Right lobe of liver (tissue), 6 donors: ENCODE measurements at regions not wholly inside any gene's neighbourhood (a gene's known extent, or its start where the extent isn't known, plus 50 kb on each side); places are given as distances from the start of the nearest gene placed in this dataset.

Experiments
- ATAC-seq, 4 donors: fragments of 200-7000 bp; cut with Tn5 transposase; one replicate each; pipeline ENCODE4 v1.9.1; 2020; ENCODE audit warnings: mild to moderate bottlenecking in 4 of 4, moderate library complexity in 4 of 4
- DNase-seq, 3 donors: peaks; one replicate each; pipeline ENCODE4 v3.0.0-alpha.2; 2020
- H3K27ac ChIP-seq, 3 donors: fragments of 200-600 bp; one replicate each; pipeline ENCODE4 v1.8.0; 2022
- H3K27me3 ChIP-seq, 2 donors: fragments of 200-600 bp; one replicate each; pipeline ENCODE4 v1.8.0; 2022
- H3K36me3 ChIP-seq, 4 donors: fragments of 200-600 bp; sonication (generic) in 1 of 4; one replicate each; pipeline versions ENCODE4 v1.5.1 to v1.8.0; 2017 to 2022; ENCODE audit warnings: control low read depth in 1 of 4
- H3K4me1 ChIP-seq, 4 donors: fragments of 200-600 bp; sonication (generic) in 1 of 4; one replicate each; pipeline versions ENCODE4 v1.5.1 to v1.8.0; 2017 to 2022; ENCODE audit warnings: control low read depth in 1 of 4
- H3K4me3 ChIP-seq, 3 donors: fragments of 200-600 bp; one replicate each; pipeline ENCODE4 v1.8.0; 2022
- H3K9me3 ChIP-seq, 4 donors: fragments of 200-600 bp; sonication (generic) in 1 of 4; one replicate each; pipeline versions ENCODE4 v1.5.1 to v1.8.0; 2017 to 2022; ENCODE audit warnings: control low read depth in 1 of 4
- CTCF ChIP-seq, 4 donors: fragments of 200-600 bp in 3 of 4; fragments of 450-650 bp in 1 of 4; IDR thresholded peaks; one replicate each; pipeline versions ENCODE4 v1.5.1 to v1.8.0; 2016 to 2022; ENCODE audit warnings: antibody characterized with exemption in 4 of 4, mild to moderate bottlenecking in 2 of 4
- POLR2A ChIP-seq: fragments of 450-650 bp; IDR thresholded peaks from one replicate; pipeline ENCODE4 v1.6.1; 2017; ENCODE audit warnings: antibody characterized with exemption, mild to moderate bottlenecking
- WGBS: methylation state at CpG from one replicate; pipeline ENCODE4 v1.1.6; 2018; ENCODE audit warnings: low coverage, low lambda C conversion rate; ENCODE audit not compliant: insufficient coverage; ENCODE audit errors: missing lambda C conversion rate; 5-methylcytosine and 5-hydroxymethylcytosine counted together
- intact Hi-C, 2 donors: fragments of 100-400 bp; cut with DNase I; formaldehyde crosslinking; loops; one replicate each; pipeline versions ENCODE4 v1.11.2 to v1.14.1; 2022
- donor health status: DM: no; HTN: yes; CAD: no.
- donor health status: DM: no; HTN: no; CAD: no.
- donor health status: DM: no; HTN: no; CAD: no.
- donor health status: DM: no; HTN: yes; CAD: no.
- donor health status: DM: no; HTN: yes; CAD: no.

GRCh38 chr20:60411813-60412212, 453.6 kb downstream of the CDH26 start:
- Histone ChIP-seq H3K9me3 (no peaks in the 10 kb centered on the region), H3K4me1 (no peaks in the 10 kb centered on the region), H3K36me3 (no peaks in the 10 kb centered on the region), H3K27me3 (no peaks in the 10 kb centered on the region), H3K4me3 (no peak overlapping the region), H3K27ac (no peak overlapping the region)
- DNase-seq (no peak), ATAC-seq (no peak)
- WGBS, result 70% methylated on average over 8 of the region's 8 CpGs
- intact Hi-C loops, result no loop called here
- TF ChIP-seq POLR2A, result no peak

GRCh38 chr20:60420676-60421229, 462.5 kb downstream of the CDH26 start:
- Histone ChIP-seq H3K4me3 (no peak overlapping the region), H3K27me3 (no peaks in the 10 kb centered on the region), H3K4me1 (no peaks in the 10 kb centered on the region), H3K9me3 (no peaks in the 10 kb centered on the region), H3K27ac (no peak overlapping the region), H3K36me3 (no peaks in the 10 kb centered on the region)
- WGBS, result 40% methylated on average over 2 of the region's 5 CpGs
- ATAC-seq (no peak), DNase-seq (no peak)
- no peak for TF ChIP-seq CTCF (IDR thresholded peaks at IDR 0.05)
- TF ChIP-seq POLR2A, result no peak
- intact Hi-C loops, result no loop called here

GRCh38 chr20:60422848-60423247, 464.6 kb downstream of the CDH26 start:
- WGBS, result 72% methylated on average over 6 of the region's 7 CpGs
- H3K9me3 ChIP-seq, result no peaks in the 10 kb centered on the region
- ATAC-seq (no peak), DNase-seq (no peak)
- no peak for TF ChIP-seq POLR2A
- TF ChIP-seq CTCF (IDR thresholded peaks at IDR 0.05), result no peak
- no peaks in the 10 kb centered on the region for H3K36me3 ChIP-seq
- no peaks in the 10 kb centered on the region for H3K4me1 ChIP-seq
- intact Hi-C loops, result no loop called here
- no peak overlapping the region for H3K4me3 ChIP-seq
- H3K27ac ChIP-seq, result no peak overlapping the region
- no peaks in the 10 kb centered on the region for H3K27me3 ChIP-seq

GRCh38 chr20:60424267-60424902, 466.2 kb downstream of the CDH26 start:
- 62% methylated on average over 4 of the region's 4 CpGs for WGBS
- Histone ChIP-seq H3K4me3 (no peak overlapping the region), H3K4me1 (no peaks in the 10 kb centered on the region), H3K27me3 (no peaks in the 10 kb centered on the region), H3K36me3 (no peaks in the 10 kb centered on the region), H3K27ac (no peak overlapping the region), H3K9me3 (no peaks in the 10 kb centered on the region)
- intact Hi-C loops, result no loop called here
- no peak for ATAC-seq
- no peak for TF ChIP-seq POLR2A
- no peak for TF ChIP-seq CTCF (IDR thresholded peaks at IDR 0.05)
- no peak for DNase-seq

- ATAC-seq (no peak), DNase-seq (no peak)
- H3K9me3 ChIP-seq, result no peaks in the 10 kb centered on the region
- H3K27me3 ChIP-seq, result no peaks in the 10 kb centered on the region
- intact Hi-C loops, result no loop called here
- no peaks in the 10 kb centered on the region for H3K36me3 ChIP-seq
- no peaks in the 10 kb centered on the region for H3K4me1 ChIP-seq
- WGBS, result 80% methylated on average over 5 of the region's 6 CpGs
- no peak overlapping the region for H3K4me3 ChIP-seq
- H3K27ac ChIP-seq, result no peak overlapping the region
- no peak for TF ChIP-seq POLR2A
Observed at GRCh38 chr20:60427516-60427915, 469.3 kb downstream of the CDH26 start.
